ENCODE measurements at regions not wholly inside any gene's neighbourhood (a gene's known extent, or its start where the extent isn't known, plus 50 kb on each side); places are given as distances from the start of the nearest gene placed in this dataset.

DNA sequence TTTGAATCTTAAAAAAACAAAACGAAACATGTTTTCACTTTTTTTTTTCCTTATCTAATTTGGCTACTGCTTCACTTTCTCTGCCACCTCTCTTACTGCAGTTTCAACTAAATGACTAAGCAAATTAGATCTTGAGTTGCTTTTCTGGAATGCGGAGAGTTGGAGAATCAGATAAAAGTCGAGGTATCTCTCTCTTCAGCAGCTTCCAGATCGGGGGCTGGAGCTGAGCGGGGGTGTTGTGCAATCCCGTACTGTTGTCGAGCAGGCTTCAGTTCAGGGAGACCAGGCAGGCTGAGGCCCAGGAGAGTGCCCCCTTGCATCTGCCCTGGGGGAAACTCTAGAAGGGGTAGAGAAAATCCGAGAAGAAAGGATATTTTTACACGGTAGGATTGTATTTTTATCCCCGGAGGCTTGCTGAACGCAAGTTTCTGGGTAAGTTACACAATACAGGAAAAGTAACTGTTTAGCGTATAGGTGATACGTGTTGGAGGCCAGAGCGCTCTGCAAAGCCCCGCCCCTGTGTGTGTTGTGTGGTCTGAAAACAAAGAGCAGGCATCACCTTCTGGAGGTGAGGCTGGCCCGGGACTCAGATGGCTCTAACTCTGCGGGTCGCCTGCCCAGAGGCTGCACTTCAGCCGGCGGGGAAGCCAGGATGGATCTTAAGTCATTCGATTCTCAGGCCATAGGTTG is 116.6 kb downstream of the KLF6 start:
- intact Hi-C loops (cut with micrococcal nuclease): no loop called here

DNA sequence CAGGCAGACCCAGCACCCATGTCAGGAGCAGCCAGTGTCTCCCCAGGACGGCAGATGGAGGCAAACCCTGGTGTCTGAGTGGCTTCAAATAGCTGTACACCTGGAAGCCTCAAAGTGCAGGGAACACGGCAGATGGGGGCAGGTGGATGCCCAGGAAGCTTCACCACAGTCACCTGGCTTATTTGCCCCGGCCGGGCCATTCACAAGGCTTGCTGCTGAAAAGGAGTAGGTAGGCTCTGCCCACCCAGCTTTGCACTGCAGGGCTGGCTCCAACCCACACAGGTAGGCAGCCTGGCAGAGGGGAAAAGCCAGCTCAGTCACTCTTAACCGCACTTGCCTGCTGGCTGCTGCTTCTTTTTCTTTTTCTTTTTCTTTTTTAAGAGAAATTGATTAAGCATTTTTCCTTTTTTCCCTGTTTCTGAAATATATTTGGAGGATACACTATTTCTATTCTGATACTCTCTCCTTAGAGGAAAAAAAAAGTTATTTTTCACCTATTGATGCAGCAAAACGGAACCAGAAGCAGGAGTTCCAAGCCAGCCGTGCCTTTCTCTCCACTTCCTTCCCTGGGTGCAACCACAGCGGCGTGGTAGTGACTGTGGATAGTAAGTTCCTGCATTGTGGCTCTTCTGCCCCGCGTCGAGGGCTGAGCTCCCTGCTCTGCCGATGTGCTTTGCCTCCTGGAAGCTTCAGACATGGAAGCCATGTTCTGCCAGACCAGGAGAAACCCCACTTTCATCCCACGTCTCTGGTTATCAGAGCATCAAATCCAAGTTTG is 118.3 kb downstream of the KLF6 start:
- no peaks in the 10 kb centered on the region for H3K9me2 ChIP-seq (replicated peaks; ENCODE audit: low read length)
- intact Hi-C loops (cut with micrococcal nuclease): no loop called here
- no peaks in the 10 kb centered on the region for H3K9me3 ChIP-seq (ENCODE audit: low read length)
- no peak overlapping the region for H3K4me2 ChIP-seq (ENCODE audit: low read length)
- ChIA-PET CTCF (no interaction called here), POLR2A (ENCODE audit: unreplicated experiment) (no interaction called here)
- no peaks in the 10 kb centered on the region for H3F3A ChIP-seq (ENCODE audit: low read length, unreplicated experiment)
- H3K9ac ChIP-seq (ENCODE audit: low read length): no peak overlapping the region
- TF ChIP-seq, protein P1, sequence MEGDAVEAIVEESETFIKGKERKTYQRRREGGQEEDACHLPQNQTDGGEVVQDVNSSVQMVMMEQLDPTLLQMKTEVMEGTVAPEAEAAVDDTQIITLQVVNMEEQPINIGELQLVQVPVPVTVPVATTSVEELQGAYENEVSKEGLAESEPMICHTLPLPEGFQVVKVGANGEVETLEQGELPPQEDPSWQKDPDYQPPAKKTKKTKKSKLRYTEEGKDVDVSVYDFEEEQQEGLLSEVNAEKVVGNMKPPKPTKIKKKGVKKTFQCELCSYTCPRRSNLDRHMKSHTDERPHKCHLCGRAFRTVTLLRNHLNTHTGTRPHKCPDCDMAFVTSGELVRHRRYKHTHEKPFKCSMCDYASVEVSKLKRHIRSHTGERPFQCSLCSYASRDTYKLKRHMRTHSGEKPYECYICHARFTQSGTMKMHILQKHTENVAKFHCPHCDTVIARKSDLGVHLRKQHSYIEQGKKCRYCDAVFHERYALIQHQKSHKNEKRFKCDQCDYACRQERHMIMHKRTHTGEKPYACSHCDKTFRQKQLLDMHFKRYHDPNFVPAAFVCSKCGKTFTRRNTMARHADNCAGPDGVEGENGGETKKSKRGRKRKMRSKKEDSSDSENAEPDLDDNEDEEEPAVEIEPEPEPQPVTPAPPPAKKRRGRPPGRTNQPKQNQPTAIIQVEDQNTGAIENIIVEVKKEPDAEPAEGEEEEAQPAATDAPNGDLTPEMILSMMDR (conservative IDR thresholded peaks at IDR 0.05; ENCODE audit: low read depth, low read length): no peak
- no peak for TF ChIP-seq EZH2 (IDR thresholded peaks at IDR 0.05; ENCODE audit: low read length, unreplicated experiment)
- TF ChIP-seq EZH2phosphoT487 (IDR thresholded peaks at IDR 0.05; ENCODE audit: borderline replicate concordance, low read length): no peak
- H3K4me1 ChIP-seq (ENCODE audit: insufficient read depth, low read length): no peaks in the 10 kb centered on the region
- H2AFZ ChIP-seq (ENCODE audit: low read length): no peak overlapping the region
- no peaks in the 10 kb centered on the region for H3K27me3 ChIP-seq (ENCODE audit: low read length)
- no peaks in the 10 kb centered on the region for H4K20me1 ChIP-seq (ENCODE audit: low read length)
- no TSS peak for BruUV-seq (replicated peaks)
- H3K79me2 ChIP-seq (ENCODE audit: low read length): no peaks in the 10 kb centered on the region
- no peak overlapping the region for H3K27ac ChIP-seq (ENCODE audit: low read length)
- no peaks in the 10 kb centered on the region for H3K36me3 ChIP-seq (ENCODE audit: low read depth, low read length)
- DNase-seq: no peak
- no peak for ATAC-seq
- H3K4me3 ChIP-seq (ENCODE audit: low read length): no peak overlapping the region

More for the DNA sequence above, 116.6 kb downstream of the KLF6 start:
- Histone ChIP-seq H3K36me3 (ENCODE audit: low read depth, low read length) (no peaks in the 10 kb centered on the region), H3K27me3 (ENCODE audit: low read length) (no peaks in the 10 kb centered on the region), H3K9ac (ENCODE audit: low read length) (no peak overlapping the region), H3K9me2 (replicated peaks; ENCODE audit: low read length) (no peaks in the 10 kb centered on the region), H3K4me3 (ENCODE audit: low read length) (no peak overlapping the region), H3K9me3 (ENCODE audit: low read length) (no peaks in the 10 kb centered on the region), H3K79me2 (ENCODE audit: low read length) (no peaks in the 10 kb centered on the region), H3F3A (ENCODE audit: low read length, unreplicated experiment) (no peaks in the 10 kb centered on the region), H4K20me1 (ENCODE audit: low read length) (no peaks in the 10 kb centered on the region), H3K4me1 (ENCODE audit: insufficient read depth, low read length) (no peaks in the 10 kb centered on the region), H3K4me2 (ENCODE audit: low read length) (no peak overlapping the region), H3K27ac (ENCODE audit: low read length) (no peak overlapping the region), H2AFZ (ENCODE audit: low read length) (no peak overlapping the region)
- ATAC-seq: no peak
- no TSS peak for BruUV-seq (replicated peaks)
- POLR2A ChIA-PET (ENCODE audit: unreplicated experiment): no interaction called here
- TF ChIP-seq, protein P1 (conservative IDR thresholded peaks at IDR 0.05; ENCODE audit: low read depth, low read length): no peak
- TF ChIP-seq EZH2 (IDR thresholded peaks at IDR 0.05; ENCODE audit: low read length, unreplicated experiment) (no peak), EZH2phosphoT487 (IDR thresholded peaks at IDR 0.05; ENCODE audit: borderline replicate concordance, low read length) (no peak)
- CTCF ChIA-PET: no interaction called here
- no peak for DNase-seq

Data from PC-3 (cell line).